ENCODE measurements at regions not wholly inside any gene's neighbourhood (a gene's known extent, or its start where the extent isn't known, plus 50 kb on each side); places are given as distances from the start of the nearest gene placed in this dataset.
"Not testable (repeated sequence)": the region's sequence is repeated elsewhere in the genome, so short reads cannot be mapped to it uniquely, and the experiment has no call there.

DNA sequence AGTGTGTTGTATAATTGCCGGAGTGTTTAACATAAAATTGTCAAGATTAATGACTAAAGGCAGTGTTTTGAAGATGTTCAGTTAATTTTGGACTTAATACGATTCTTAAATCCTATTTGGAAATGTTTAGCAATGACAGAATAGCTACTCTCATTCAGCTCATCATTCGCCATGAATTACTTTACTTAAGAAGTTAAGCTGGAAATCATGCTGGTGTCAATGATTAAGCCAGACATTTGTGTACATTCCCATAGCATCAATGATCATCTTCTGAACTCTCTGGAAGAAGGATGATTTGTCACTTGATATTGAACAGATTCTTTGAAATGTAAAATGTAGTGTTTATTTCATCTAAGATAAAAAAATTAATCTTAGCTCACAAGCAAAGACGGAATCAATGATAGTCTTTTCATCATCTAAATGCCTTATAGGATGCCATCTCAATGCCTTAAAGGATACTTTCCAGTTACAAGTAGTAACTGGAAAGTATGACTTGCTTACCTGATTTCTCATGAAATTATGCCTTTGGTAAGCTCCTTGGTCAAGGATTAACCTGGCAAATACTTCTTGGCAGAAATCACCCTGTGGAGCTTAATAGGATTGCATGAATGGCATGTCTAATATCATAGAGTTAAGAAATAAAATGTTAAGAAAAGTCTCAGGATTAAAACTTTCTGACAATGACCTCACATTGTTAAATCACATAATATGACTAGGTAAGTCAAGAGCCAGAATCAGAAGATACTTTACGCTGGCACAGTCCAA, 515.5 kb upstream of the AGA start:
- DNase-seq = no peak

- no peak for DNase-seq
Observed at GRCh38 chr4:177960566-177960965, 518.3 kb upstream of the AGA start.

- DNase-seq = no peak
Observed at GRCh38 chr4:177961761-177962380, 519.6 kb upstream of the AGA start.

GRCh38 chr4:177964061-177964460, 521.8 kb upstream of the AGA start:
- DNase-seq = no peak

DNA sequence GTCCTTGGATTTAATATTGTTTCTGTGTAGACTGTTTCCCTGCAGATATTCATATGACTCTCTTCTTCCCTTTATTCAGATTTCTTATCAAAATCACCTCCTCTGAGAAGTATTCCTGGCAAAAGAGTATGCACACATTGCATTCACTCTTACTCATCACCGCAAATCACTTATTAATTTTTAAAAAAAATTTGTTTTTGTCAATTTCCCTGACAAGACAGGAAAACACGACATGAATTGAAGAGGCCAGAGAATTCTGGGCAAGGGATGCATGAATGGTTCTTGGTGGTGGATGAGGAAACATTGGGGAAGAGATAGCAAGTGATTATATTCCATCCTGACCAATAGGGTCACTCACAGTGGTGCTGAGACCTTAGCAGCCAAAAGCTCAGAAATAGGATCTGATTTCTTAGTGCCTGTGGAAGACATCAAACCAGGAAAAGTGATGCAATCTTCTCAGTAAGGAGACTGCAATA, 522.5 kb upstream of the AGA start:
- no peak for DNase-seq

DNA sequence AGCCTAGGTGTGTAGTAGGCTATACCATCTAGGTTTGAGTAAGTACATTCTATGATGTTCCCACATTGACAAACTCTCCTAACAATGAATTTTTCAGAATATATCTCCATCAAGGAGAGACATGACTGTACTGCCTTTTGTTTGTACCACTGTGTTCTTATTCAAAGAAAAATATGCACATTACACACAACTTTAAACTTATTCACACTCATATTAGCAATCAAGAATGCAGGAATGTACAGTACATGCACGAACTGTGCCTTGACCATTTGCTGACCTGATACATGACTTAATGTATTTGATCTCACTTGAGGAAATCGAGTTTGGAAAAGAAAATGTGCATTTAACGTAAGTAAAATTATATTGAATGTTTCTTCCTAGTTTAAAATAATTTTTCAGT, 525.1 kb upstream of the AGA start:
- no peak for DNase-seq

GRCh38 chr4:177968817-177969442, 526.7 kb upstream of the AGA start:
- no peak for DNase-seq

- DNase-seq = no peak
Observed at GRCh38 chr4:177974461-177974860, 532.2 kb upstream of the AGA start.

GRCh38 chr4:177975315-177975987, 533.2 kb upstream of the AGA start:
- DNase-seq = no peak

DNA sequence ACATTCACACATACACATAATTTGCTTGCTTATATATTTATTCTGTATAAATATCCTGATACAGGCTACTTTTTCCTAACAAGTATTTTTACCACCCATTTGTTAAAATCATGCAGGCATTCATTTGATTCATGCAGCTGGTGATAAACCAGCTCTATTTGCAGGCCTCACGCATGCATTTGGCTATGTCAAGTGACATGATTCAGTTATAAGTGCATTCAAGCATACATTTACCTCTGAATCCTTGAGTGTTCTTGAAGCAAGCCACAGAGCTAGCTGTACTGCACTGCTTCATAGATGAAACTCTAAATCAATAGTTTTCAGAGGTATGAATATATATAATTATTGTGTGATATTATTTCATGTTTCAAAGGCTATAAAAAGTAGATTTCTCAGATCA, 544.0 kb upstream of the AGA start:
- no peak for DNase-seq

DNA sequence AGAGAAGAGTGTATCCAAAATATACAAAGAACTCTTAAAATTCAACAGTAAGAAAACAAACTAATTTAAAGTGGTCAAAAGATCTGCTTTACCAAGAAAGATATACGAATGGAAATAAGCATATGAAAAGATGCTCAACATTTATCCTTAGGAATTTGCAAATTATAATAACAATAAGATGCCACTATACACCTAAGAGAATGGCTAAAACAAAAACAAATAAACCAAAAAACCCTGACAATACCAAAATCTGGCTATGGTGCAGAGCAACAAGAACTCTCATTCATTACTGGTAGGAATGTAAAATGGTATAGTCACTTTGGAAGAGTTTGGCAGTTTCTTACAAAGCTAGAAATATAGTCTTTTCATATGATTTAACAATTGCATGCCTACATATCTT, 545.7 kb upstream of the AGA start:
- DNase-seq = no peak

- no peak for DNase-seq
Observed at GRCh38 chr4:177989503-177990201, 547.4 kb upstream of the AGA start.

DNA sequence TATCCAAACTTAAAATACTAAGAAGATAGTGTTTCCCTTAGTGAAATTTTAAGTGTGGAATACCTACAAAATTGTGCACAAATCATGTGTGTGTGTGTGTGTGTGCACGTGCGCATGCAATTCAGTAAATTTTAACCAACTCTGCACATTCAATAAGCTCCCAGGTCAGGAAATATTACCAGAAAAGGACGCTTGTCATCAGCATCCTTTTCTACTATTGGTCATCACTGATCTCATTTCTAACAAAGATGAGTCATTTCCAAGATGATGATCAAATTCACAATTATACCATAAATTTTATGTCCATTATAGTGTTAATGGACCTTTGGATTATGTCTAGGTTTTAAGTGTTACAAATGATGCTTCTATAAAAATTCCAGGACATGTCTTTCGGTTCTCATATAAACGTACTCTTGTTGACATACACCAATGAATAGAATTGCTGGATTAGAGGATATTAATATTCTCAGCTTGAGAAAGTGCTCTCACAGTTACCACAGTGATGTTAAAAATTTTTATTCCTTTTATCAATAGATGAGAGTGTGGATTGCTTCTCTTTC, 560.9 kb upstream of the AGA start:
- no peak for DNase-seq

DNA sequence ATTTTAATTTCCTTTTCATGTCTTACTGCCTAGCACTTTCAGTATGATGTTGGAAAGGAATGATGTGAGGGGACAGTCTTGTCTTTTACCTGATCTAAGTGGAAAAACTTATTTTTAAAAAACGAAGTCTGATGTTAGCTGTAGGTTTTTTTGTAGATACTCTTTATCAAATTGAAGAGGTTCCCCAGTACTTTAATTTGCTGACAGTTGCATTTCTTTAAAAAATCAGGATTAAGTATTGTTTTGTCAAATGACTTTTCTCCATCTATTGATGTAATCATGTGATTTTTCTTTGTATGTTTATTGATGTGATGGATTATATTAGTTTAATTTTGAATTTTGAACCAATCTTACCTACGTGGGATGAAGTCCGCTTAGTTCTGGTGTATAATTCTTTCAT, 568.4 kb upstream of the AGA start:
- no peak for DNase-seq

DNA sequence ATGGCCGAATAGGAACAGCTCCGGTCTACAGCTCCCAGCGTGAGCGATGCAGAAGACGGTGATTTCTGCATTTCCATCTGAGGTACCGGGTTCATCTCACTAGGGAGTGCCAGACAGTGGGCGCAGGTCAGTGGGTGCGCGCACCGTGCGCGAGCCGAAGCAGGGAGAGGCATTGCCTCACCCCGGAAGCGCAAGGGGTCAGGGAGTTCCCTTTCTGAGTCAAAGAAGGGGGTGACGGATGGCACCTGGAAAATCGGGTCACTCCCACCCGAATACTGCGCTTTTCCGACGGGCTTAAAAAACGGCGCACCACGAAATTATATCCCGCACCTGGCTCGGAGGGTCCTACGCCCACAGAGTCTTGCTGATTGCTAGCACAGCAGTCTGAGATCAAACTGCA, 572.8 kb upstream of the AGA start:
- not testable (repeated sequence) for DNase-seq

DNA sequence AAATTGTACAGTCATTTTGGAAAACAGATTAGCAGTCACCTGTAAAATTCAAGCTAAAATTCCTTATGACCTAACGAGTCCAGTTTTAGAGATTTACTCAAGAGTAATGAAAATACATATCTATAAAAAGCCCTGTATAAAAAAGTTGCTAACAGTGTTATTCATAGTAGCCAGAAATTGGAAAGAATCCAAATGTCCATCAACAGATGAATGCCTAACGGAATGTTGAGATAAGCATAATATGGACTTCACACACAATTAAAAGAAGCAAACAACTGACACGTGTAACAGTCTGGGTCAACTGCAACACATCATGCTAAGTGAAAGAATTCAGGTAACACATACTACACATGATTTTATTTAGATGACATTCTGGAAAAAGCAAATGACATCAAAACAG, 584.8 kb upstream of the AGA start:
- no peak for DNase-seq

- no peak for DNase-seq
Observed at GRCh38 chr4:178027796-178028195, 585.6 kb upstream of the AGA start.

DNA sequence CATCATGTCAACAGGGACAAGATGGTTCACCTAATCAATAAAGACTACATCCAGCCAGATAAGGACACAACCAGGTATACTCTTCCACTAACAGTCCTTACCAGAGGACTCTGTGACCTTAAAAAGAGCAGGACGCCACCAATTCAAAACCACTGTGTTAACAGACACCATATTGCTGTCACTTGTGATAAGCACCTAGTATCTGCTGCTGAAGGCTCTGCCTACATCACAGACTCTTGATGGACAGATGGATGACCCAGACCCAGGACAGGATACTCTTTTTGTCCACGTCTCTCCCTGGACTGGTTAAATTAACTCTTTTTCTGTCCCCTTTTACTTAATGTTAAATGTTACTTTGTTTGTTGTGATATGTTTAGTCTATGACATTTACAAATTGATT, 586.2 kb upstream of the AGA start:
- DNase-seq = no peak

DNA sequence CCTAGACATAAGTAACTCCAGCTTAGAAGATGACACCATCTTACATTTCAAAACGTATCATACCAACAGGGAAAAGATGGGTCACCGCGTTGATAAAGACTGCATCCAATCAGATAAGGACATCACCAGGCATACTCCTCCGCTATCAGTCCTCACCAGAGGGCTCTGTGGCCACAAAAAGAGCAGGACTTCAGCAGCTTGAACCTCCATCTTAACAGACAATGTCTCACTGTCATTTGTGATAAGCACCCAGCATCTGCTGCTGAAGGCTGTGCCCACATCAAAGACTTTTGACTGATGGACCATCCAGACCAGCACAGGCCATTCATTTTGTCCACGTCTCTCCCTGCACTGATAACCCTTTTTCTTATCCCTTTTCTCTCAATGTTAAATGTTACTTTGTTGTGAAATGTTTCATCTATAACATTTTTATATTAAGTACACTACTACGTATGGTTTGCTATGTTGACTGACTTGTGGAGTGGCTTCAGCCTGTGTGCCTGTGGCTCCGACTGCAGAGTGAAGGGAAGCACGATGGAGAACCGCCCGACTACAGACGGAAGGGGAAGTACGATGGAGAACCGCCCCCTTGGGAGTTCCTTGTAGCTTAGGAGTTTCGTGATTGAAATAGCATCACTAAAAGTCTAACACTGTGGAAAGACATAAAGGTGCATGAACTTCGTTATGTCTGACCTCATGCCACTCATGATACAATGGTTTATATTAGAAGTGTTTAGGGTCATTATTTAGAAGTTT, 595.4 kb upstream of the AGA start:
- no peak for DNase-seq

GRCh38 chr4:178056996-178057395, 614.8 kb upstream of the AGA start:
- DNase-seq = no peak

GRCh38 chr4:178063568-178063967, 621.3 kb upstream of the AGA start:
- DNase-seq = no peak
